OCI-LY1 (cell line): ENCODE measurements at regions not wholly inside any gene's neighbourhood (a gene's known extent, or its start where the extent isn't known, plus 50 kb on each side); places are given as distances from the start of the nearest gene placed in this dataset.

ENCODE experiments used
- CTCF ChIP-seq: fragments of 200-600 bp; sonication (generic), shearing (Covaris generic); IDR thresholded peaks from 2 replicates; pipeline ENCODE4 v1.5.1; 2017; ENCODE audit warnings: mild to moderate bottlenecking, antibody characterized with exemption, low read length, moderate library complexity, mixed read lengths
- EZH2 ChIP-seq: fragments of 200-600 bp; sonication (generic), shearing (Covaris generic); IDR thresholded peaks from 2 replicates; pipeline ENCODE4 v1.8.0; 2017; ENCODE audit warnings: borderline replicate concordance, mixed run types, mild to moderate bottlenecking, antibody characterized with exemption, low read length, moderate library complexity, mixed read lengths

DNA sequence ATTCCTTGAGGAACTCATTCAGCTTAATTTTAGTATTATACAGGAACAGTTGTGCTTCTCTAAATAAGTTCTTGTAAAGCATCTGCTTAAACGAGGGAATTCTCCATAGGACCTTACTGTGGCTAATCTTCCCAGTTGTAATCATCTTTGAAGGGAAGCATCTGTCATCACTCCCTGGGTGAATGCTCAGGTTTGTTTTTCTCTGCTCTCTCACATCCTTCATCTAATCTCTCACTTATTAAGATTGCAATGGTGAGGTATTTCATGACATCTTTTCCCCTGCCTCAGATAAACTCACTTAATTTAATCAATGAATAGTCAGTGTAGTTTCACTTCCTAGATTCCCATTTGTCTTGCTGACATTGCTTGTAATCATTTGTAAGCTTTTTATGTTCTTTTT is 121.8 kb upstream of the ADAMTS3 start:
- TF ChIP-seq CTCF = no peak
- TF ChIP-seq EZH2 = no peak
